GM04504 (cell line): ENCODE measurements at regions not wholly inside any gene's neighbourhood (a gene's known extent, or its start where the extent isn't known, plus 50 kb on each side); places are given as distances from the start of the nearest gene placed in this dataset.

Experiments
- DNase-seq: peaks from one replicate; pipeline ENCODE4 v3.0.0-alpha.2; 2012; ENCODE audit warnings: low read depth

- DNase-seq, result no peak
Measured at GRCh38 chr14:82445810-82446570, 912.3 kb upstream of the SEL1L start.

DNA sequence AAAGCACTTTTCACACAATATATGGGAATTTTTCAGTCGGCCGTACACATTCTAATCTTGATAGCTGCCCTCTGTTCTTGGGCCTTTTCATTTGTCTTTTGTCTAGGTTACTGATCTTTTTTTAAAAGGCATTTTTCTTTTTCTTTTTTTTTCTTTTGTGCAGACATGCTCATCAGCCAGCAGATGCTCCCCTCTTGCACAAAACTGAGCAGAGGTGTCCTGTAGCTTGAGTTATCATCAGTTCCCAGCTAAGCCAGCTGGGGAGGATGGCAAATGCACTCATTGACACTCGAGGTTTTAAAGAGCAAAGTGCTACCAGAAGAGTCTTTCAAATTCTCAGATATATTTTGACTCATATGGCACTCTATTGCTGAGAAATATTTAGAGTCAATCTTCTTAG lies 913.9 kb upstream of the SEL1L start:
- no peak for DNase-seq

DNA sequence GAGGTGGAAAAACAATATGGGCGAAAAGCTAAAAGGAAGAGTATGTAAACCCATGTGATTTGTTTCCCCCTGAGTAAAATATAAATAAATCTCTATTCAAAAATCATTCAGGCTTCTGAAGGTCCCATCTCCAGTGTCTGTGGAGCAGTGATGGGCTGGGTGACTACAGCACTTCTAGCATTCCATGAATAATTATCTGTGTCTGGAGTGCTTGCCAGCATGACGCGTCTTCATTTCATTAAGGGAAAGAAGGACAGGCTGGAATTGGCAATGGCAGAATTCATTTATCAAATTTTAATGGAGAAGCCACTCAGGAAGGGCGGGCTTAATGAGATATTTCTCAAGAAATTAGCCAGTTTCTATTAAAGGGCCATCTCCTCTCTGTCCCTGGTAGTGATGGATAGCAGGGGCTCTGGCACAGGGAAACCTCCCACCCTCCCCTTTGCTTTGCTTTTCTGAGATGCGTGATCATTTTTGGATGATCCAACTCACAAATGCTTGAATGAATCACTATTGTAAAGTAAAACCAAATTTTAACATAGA lies 916.3 kb upstream of the SEL1L start:
- no peak for DNase-seq

DNA sequence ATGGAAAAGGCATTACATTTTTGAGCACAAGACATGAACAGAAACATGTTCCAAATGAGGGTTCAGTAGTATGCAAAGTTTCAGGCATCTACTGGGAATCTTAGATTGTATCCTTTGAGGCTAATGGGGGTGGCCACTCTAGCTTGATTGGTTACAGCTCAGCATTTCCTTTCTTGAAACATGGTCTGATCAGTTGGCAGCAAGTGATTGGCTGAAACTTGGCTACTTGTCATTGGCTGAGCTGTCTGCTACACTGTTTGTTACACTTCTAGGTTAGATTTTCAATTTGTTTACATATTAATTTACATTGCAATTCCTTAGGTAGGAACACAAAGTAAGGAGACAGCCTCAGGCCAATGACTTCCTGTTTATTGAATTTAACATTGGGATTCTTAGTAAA lies 918.0 kb upstream of the SEL1L start:
- DNase-seq, result no peak

DNA sequence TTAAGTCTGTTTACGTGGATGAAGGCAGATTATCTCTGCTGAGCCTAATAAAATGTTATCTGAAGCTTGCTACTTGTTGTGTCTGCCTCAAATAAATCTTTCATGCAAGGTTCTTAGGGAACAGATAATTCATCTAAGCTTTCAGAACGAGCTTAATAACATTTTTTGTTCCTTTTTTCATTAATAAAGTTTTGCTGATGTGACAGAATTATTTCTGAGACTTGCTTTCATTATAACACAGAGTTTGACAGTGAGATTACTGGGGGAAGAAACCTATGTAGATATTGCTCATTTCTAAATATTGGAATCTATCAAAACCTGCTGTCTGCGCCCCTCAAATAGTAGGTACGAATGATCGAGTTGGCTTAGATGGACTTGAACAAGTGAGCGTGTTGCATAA lies 948.7 kb upstream of the SEL1L start:
- no peak for DNase-seq

DNA sequence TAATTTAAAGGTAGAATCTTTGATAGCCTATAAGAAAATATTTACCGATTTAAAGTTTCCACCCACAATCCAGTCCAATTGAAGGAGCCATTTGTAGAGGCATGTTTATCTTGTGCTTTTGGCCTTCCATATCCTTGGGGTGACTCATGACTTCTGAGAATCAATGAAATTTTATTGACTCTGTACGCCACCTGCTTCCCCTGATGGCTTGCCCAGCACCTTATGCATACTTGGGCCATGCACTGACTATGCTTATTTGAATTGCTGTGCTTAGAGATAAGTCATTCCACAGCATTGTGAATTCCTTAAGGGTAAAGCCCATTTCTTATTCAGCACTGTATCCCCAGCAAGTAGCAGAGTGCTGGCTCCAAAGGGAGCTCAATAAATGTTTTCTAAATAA lies 954.8 kb upstream of the SEL1L start:
- DNase-seq, result no peak

DNA sequence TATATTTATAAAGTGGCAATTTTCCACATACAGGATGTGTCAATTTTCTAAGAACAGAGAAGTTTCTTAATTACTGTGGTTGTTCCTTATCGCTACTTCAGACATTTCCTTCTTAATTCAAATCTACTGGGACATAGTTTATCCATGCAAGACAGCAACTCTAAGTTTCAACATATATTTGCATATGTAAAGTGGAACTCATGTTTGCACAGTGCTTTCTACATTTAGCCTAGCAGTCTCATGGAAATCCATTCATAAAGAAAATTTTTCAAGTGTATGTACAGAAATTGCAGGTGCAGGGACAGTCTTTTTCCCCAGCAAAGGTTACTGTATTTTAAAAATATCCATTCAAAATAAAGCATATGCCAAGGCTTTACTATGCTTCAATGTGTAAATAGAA lies 956.7 kb upstream of the SEL1L start:
- DNase-seq, result no peak

DNA sequence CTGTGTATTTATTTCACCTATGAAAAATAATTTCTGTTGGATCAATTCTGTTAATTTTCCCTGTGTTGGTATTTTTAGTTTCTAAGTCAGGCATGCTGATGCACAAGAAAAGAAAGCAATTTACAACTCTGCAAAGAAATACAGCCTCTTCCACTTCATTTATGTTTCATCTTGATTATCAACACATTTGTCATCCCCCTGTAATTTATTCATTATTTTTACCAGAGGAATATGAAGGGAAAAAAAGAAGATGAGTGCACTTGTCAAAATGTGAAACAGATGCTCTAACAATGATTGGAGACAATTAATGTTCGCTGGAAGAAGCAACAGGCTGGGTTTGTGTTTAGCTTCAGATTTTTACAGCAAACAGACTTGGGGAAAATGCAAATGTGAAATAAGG lies 958.5 kb upstream of the SEL1L start:
- DNase-seq, result no peak

- no peak for DNase-seq
Measured at GRCh38 chr14:82500222-82500621, 966.6 kb upstream of the SEL1L start.

DNA sequence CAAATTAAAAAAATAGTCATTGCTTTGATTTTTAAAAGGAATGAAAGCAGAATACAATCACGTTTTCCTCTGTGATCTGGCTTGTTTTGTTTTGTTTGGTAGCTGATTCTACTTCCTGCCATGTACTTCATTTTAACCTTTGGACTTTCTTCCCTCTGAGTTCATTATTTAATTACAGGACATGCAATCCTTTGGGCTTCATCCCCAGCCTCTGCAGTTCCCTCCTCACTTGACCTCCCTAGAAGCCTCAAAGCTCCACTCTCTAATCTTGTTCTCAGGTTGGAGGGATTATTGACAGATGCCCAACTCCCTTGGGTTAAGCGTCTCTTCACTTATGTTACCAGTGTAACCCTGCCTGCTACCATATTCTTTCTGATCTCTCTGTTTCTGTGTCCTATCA lies 967.9 kb upstream of the SEL1L start:
- DNase-seq, result no peak

DNA sequence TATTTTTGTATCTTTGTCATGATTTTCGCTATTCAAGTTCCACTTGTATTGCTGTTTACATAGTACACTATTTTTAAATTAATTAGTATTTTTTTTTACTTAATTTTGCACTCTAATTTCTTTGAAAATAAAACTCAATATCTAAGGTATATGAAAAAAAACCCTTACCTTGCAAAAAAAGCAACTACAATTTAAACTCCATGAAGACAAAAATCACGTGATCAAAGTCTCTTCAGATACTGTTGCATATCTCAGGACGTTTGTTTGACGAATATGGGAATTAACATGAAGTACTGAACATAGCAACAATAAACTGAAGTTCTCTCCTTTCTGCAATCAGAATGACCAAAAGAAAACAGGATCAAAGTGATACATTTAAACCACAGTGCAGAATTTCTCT lies 968.4 kb upstream of the SEL1L start:
- no peak for DNase-seq

- no peak for DNase-seq
Measured at GRCh38 chr14:82504894-82505293, 971.2 kb upstream of the SEL1L start.

- DNase-seq, result no peak
Measured at GRCh38 chr14:82510007-82510406, 976.4 kb upstream of the SEL1L start.

DNA sequence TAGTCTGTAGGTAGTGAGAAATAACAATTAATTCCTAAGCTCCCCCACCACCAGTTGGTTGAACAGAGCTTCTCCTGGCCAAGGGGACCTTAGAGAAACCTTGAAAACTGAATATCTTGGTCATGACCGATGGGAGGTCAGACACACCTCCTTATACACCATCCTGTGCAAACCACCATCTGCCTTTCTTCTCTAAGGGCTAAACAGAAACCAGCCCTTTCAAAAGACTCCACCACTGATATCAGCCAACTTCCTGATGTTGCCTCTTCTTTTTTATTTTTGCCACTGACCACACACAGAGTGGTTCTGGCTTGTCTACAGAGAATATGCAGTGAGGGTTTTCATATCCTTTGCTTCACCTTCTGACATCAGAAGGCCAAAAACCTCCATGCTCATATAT lies 977.7 kb upstream of the SEL1L start:
- DNase-seq, result no peak

GRCh38 chr14:82520765-82521164 lies 987.1 kb upstream of the SEL1L start:
- no peak for DNase-seq

DNA sequence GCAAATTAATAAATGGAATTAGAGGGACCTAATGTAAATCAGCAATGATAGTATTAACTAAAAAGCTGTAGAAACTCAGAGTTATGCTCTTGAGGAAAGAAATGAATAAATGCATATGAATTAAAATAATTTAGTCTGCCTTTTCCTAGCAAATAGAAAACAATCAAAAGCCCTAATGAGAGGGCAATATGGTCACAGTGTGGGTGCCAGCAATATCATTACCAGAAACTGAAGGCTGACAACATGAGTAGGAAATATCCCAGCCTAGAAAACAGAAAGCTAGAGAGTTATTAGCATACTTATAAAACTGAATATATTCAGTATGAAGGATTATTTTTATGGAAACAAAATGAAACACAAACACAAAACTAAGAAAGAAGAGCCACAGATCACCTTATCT lies 987.5 kb upstream of the SEL1L start:
- DNase-seq, result no peak

DNA sequence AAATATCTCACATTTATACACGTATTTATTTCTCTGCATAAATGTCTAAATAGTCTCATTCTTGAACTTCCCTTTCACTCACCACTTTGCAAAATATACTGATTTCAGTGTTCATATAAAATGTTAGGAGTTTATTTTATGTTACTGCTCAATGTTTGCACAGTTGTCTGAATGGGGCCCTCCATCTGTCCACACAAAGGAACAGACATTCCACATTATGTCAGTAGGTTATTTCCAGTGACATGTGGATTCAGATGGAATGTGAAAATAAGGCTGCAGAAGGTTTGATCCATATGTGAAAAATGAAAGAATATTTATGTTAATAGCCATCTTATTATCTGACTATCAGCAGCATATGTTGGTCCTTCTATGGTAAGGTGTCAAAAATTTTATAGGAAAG lies 994.4 kb upstream of the SEL1L start:
- DNase-seq, result no peak

DNA sequence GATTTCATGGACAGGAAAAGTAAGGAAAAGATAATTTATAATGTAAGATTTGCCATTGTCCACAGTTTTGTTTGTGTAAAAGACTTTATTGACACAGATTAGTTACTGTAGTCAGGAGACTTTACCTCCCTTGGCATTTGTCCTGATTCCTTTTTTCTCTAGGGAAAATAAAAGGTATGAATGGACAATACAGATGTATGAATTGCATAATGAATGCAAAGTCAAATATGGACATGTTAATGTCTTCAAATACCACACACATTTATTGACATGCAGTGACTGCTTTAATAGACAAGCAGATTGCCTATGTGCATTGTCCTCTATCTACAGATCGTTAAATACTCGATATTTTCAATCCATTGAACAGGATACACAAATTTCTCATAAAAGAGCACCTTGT lies 999.7 kb upstream of the SEL1L start:
- no peak for DNase-seq

GRCh38 chr14:82536566-82536965 lies 1002.9 kb upstream of the SEL1L start:
- DNase-seq, result no peak

GRCh38 chr14:82537831-82538230 lies 1004.2 kb upstream of the SEL1L start:
- DNase-seq, result no peak

DNA sequence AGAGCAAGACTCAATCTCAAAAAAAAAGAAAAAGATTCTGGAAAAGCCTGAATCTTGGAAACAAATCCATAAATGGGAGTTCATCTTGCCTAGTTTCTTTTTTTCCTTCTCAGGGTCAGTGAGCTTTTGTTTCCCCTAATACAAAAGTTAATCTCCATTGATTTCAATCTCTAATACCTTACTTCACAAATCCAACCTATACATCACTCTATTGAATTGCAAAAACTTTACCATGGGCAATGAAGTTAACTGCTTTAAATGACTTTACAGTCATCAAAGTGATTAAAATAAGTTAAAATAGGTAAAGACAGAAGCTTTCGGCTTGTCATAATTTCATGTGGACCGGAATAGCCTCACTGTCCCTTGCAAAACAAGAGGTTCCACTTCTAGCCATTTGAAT lies 1012.7 kb upstream of the SEL1L start:
- no peak for DNase-seq

DNA sequence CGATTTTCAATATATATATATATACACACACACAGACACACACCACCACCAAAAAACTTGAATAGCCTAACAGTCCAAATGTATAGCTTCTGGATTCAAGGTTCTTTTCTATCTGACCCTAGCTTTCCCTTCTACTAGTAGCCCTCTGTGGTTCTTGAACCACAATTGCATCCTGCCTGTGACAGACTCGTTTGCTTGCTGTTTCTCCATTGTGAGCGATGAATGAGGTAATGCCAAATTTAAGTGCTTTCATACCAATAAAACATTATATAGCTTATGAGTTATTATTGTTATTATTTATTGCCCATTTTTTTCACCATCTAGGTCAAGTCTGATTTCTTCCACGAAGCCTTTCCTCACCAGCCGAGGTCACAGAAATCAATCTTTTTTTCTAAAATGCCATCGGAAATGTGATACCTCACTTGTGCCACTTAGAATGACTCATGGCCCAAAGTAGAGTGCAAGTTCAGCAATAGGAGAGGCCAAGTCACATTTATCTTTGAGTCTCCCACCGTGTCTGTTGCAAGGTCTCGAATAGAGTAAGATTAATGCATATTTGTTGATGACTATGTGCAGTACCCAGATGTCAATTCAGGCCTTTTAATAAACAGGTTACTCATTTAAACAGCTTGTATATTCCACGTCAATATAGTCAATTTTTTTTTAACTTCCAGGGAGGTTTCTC lies 1015.8 kb upstream of the SEL1L start:
- DNase-seq, result no peak

DNA sequence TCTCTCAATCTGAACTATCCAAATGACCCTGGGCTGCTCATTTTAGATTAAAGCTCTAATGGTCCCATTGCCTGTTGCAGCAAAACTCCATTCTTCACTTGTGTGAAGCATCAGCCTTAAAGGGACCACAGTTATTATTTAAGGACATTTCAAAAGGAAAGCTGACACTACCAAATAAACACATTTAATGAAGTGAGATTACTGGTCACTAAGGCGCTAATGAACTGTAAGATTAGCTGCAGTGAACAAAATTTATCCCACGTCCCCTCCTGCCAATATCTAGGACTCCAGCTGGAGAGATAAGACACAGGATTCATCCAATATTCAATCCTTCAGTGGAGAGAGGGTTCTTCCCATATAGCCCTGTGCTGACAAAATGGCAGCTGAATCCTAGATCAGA lies 1029.2 kb upstream of the SEL1L start:
- DNase-seq, result no peak

DNA sequence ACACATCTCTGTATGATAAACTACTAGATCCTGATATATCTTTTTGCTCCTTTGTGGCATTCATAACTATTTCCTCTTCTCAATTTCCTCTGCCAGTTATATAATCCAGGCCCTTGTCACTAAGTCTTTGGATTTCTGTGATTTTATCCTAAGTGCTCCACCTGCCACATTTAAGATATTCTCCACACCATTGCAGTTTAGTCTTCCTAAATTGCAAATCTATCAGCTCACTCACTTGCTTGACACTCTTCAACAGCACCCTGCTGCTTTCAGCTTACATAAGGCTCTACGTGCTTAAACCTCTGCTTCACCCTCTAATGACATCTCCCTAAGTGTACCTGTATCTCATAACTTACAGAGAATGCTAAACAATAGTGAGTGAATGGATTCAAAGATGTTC lies 1032.2 kb upstream of the SEL1L start:
- DNase-seq, result no peak
